PC-3 (cell line): ENCODE measurements at regions not wholly inside any gene's neighbourhood (a gene's known extent, or its start where the extent isn't known, plus 50 kb on each side); places are given as distances from the start of the nearest gene placed in this dataset.

Experiments used
- CTCF ChIP-seq: fragments of 300-600 bp; sonication (generic); conservative IDR thresholded peaks from 2 replicates; pipeline ENCODE4 v1.5.1; 2017; ENCODE audit warnings: antibody characterized with exemption, low read depth, mild to moderate bottlenecking, low read length
- EZH2 ChIP-seq: fragments of 300-600 bp; sonication (generic); IDR thresholded peaks from one replicate; pipeline ENCODE4 v1.6.1; 2017; ENCODE audit warnings: antibody characterized with exemption, mild to moderate bottlenecking, low read length; ENCODE audit not compliant: unreplicated experiment
- EZH2phosphoT487 ChIP-seq: fragments of 300-600 bp; sonication (generic); IDR thresholded peaks from 2 replicates; pipeline ENCODE4 v1.6.1; 2018; ENCODE audit warnings: mild to moderate bottlenecking, antibody characterized with exemption, low read length, borderline replicate concordance

GRCh38 chr14:44565968-44566367 lies 58.9 kb upstream of the FSCB start:
- TF ChIP-seq EZH2phosphoT487 (no peak), EZH2 (no peak), CTCF (no peak)
